CD4-positive, alpha-beta T cell treated with Interleukin-4 for 4 hours (primary cell): ENCODE measurements at regions not wholly inside any gene's neighbourhood (a gene's known extent, or its start where the extent isn't known, plus 50 kb on each side); places are given as distances from the start of the nearest gene placed in this dataset.
"Not testable (repeated sequence)": the region's sequence is repeated elsewhere in the genome, so short reads cannot be mapped to it uniquely, and the experiment has no call there.

Experiments used
- DNase-seq: peaks from one replicate; pipeline ENCODE4 v3.0.0-alpha.2; 2020

DNA sequence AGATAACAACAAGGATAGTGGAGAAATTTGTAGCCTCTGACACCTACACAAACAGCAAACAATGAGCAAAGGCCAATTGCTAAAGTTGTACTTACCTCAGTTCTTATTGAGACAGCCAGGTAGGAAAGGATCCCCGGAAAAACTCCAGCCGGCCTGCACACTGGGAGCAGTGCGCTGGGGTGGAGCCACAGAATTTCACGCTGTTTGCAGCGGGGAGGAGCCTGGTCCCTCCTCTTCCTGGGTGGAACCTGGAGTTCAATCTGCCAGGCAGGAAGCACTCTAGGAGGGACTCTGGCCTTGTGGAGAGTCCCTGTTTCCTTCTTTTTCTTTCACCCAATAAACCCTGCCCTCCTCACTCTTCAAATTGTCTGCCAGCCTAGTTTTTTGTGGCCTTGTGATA, 382.6 kb upstream of the TGIF2LX start:
- DNase-seq: not testable (repeated sequence)

DNA sequence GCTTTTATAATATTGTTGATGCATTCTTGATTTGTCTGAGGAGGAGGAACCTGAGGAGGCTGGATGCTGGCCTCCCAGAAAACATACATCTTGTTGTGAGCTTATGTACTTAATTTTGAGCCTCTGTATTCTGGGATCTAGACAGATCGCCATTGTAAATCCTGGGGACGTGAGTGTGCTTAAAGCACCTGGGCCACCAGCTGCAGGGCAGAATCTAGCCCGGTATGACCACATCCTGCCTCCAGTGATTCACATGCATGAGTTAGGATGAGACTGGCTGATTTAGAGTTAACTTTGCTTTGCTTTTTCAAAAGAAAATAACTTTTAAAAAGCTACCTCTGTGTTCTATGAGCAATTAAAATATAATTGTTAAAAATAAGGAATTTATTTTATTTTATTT, 364.6 kb upstream of the TGIF2LX start:
- not testable (repeated sequence) for DNase-seq

DNA sequence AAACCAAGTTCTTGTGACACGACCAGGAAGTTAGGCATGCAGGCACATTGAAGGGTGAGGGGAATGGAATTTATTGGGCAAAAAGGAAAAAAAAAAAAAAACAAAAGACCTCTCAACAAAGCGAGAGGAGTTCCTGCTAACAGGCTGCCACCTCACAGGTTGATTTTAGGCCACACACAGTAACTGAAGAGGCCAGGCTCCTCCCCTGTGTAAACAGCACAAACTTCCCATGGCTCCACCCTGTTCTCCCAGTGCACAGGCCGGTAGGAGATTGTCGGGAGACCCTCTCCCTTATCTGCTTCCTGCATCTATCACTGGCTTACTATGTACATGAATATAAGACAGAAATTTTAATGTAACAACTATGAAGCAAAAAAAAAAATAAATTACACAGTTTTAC, 359.6 kb upstream of the TGIF2LX start:
- not testable (repeated sequence) for DNase-seq

DNA sequence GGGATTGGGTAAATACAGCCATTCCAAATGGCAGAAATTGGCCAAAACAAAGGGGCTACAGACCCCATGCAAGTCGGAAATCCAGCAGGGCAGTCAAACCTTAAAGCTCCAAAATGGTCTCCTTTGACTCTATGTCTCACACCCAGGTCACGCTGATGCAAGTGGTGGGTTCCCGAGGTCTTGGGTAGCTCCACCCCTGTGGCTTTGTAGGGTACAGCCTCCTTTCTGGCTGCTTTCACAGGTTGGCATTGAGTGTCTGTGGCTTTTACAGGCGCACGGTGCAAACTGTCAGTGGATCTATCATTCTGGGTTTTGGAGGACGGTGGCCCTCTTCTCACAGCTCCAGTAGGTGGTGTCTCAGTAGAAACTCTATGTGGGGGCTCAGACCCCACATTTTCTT, 358.6 kb upstream of the TGIF2LX start:
- not testable (repeated sequence) for DNase-seq

DNA sequence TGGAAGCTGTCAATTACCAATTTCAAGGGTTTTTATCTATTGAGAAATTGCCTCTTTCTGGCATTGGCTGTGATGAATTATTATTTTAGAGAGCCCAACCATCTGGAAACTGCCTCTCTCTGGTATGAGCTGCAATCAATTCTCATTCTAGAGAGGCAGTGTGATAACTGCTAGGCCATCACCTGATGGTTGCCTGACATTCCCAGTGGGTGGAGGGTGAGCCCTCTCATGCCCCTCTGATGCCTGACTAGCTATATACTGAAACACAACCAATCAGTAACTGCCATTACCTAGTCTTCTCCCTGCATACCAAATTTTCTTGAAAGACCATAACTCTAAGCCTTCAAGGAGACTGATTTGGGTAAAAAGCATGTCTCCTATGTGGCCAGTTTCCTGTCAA, 353.9 kb upstream of the TGIF2LX start:
- DNase-seq: not testable (repeated sequence)

DNA sequence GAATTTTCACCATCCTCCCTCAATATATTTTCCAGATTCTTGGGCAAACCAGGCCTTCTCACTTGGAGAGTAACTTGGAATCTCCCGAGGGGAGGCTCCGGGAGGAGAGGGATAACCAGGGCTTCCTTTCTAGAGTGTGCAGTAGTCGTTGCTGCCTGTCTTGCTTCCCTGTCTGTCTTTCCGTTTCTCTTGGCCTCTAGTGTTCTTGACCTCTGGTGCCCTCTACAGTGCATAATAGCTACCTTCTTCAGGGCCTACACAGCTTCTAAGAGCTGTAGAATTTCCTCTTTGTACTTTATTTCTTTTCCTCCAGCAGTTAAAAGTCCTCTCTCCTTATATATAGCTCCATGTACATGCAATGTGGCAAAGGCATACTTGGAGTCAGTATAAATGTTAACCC, 339.8 kb upstream of the TGIF2LX start:
- not testable (repeated sequence) for DNase-seq

DNA sequence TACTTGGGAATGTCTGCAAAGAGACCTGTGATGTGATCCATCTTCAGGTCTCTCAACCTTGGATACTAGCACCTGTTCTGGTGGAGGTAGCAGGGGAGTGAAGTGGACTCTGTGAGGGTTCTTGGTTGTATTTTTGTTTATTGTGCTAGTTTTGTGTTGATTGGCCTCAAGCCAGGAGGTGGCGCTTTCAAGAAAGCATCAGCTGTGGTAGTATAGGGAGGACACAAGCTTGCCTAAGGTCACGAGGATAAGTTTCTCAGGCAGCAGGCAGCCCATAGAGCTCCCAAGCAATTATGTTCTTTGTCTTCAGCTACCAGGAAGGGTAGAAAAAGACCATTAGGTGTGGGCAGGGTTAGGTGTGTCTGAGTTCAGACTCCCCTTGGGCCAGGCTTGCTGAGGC, 289.9 kb upstream of the TGIF2LX start:
- not testable (repeated sequence) for DNase-seq

DNA sequence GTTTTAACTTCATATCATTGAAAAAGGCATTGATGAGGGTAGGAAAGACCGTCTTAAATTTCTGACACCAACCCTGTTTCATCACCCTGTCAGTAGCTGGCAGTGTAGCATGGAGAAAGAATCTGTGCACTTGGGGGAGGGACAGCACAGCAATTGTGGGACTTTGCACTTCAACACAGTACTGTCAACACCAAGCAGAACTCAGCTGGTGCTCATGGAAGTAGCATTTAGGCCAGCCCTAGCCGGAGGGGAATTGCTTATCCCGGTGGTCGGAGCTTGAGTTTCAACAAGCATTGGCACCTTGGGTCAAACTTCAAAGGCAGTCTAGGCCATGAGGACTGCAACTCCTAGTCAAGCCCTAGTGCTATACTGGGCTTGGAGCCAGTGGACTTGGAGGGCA, 285.8 kb upstream of the TGIF2LX start:
- not testable (repeated sequence) for DNase-seq

DNA sequence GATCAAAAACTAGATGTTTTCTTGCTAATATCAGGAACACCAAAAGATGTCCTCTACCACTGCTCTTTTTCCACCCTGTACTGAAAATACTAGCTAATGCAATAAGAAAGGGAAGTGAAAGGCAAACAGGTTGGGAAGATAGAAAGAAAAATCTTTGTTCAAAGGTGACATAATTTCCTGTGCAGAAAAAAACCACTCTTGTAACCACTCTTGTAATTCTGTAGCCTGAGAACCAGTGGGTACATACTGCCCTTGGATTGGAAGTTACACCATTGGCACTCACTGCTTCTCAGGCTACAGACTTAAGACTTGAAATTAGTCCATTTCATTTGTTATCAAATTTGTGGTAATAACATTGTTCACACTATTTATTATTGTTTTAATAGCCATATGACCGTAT, 263.0 kb upstream of the TGIF2LX start:
- DNase-seq: not testable (repeated sequence)

DNA sequence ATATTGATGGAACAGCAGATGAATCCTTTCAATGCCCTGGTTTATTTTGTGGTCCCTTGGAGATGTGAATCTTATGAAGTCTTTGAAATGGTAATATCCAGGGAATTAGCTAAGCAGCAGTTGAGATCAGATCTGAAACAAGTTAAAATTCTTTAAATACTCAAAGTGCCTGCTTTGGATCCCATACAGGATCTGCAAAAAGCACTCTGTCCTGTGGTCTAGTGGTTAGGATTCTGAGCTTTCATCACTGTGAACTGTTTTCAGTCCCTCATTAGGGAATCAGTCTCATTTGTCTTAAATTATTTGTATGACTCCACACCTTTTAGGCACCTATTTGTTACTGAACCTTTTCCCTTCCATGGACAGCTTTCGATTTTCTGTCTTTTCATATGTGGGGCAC, 215.2 kb upstream of the TGIF2LX start:
- DNase-seq: not testable (repeated sequence)

DNA sequence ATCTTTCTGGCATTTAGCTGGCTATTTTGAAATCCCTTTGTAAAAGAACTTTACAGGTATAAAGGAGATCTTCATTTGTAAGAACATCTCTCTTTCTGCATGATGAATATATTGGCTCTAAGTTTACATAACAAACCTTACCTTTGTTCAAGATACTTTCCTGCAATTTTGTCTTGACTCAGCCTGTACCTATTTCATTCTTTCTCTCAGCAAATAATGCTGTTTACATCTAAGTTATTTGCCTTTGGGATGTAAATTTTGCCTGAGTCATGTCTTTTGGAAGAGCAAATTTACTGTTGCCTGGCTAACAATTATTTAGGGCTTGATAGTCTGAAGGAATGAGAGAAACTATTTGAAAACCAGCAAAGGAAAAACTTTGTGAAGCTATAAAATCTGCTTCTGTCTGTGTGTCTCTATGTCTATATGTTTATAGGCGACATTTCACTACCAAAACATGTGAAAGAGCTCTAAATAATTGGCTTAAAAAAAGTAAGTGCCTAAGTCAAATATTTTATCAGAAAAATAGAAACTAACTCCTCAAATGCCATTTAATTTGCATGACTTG, 214.3 kb upstream of the TGIF2LX start:
- DNase-seq: not testable (repeated sequence)

DNA sequence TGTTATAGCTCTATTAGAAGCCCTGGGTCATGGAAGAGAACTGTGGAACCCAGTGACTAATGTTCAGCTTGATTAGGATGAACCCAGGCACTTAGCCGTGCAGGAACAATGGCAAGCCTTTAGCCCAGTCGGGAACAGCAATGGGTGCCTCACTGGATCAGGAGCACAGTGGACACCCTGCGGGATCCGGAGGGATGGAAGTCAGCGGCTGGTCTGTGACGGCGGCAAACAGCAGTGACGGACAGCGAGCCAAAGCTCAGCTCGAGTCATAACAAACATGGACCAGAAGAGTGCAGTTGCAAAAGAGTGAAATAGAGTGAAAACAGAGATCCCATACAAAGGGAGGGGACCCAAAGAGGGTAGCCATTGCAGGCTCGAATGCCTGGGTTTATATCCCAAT, 187.3 kb upstream of the TGIF2LX start:
- not testable (repeated sequence) for DNase-seq

DNA sequence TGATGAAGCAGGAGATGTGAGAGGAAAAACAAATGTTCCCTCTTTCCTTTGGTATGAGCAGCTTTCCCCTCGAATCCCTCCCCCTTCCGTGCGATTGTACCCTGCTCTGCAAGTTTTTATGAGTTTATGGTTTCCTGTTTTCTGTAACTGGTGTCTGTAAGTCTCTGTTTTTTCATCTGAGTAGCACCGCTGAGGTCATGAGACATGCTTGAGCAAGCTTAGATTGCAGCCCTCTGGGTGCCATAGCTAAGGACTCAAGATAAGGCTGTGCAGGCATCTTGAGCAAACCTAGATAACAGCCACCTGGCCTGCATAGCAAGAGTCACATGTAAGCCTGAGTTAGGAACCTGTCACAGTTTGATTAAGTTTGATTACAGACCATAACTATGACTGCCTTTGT, 165.2 kb upstream of the TGIF2LX start:
- not testable (repeated sequence) for DNase-seq

DNA sequence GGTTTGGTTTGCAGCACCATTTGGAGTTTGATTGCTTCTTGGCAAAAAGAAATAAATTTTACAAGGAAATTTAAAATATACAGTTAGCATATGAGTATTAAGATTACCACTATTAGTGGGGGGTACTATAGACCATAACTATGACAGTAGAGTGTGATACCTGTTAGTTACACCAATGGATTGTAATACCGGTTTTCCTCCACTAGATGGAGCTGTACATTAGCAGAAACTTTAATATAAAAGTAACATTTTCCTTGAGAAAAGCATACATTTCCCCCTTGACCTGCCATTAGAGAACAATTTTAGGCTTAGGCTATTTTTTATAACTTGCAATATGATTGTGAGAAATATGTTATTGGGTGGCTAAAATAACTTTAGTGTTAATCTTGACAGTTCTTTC, 163.9 kb upstream of the TGIF2LX start:
- DNase-seq: peak; percentile 4

DNA sequence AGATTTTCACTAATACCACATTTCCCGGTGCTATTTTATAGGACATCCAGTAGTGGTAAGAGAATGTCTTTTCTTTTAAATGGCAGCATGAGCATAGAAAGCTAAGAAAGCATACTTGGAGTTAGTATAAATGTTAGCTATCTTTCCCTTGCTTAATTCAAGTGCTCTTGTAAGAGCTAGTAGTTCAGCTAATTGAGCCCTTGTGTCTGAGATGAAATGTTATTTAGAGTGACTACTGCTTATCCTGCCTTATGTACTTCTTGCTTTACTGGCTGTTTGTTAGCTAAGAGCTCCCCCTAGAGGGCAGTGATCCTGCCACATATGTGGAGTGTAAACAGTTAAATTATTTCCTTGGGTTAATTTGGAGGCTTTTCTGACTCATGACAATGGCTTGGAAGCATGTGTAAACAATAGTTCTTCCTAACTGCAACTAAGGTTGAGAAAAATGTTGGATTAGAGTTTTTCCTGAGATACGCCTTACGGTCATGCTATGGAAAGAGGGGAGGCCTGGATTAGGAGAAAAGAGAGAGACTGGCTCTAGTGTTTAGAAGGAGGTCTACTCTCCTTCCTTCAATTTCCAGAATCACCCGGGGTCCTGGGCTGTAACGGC, 162.5 kb upstream of the TGIF2LX start:
- DNase-seq: not testable (repeated sequence)

DNA sequence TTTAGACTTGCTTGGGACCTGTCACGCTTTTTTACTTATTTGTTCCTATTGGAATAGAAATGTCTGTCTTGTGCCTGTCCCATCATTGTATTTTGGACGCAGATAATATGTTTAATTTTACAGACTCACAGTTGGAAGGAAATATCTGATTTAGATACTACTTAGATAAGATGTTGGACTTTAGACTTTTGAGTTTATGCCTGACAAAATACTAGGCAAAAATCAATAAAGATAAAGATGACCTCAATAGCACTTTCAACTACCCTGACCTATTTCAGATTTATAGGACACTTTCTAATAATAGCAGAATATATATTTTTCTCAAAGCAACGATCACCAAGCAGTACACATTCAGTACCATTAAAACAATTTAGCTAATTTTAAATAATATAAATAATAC, 150.1 kb upstream of the TGIF2LX start:
- DNase-seq: not testable (repeated sequence)

DNA sequence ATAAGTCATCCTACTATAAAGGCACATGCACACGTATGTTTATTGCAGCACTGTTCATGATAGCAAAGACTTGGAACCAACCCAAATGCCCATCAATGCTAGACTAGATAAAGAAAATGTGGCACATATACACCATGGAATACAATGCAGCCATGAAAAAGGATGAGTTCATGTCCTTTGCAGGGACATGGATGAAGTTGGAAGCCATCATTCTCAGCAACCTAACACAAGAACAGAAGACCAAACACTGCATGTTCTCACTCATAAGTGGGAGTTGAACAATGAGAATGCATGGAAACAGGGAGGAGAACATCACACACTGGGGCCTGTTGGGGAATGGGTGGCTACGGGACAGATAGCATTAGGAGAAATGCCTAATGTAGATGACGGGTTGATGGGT, 110.3 kb upstream of the TGIF2LX start:
- not testable (repeated sequence) for DNase-seq

DNA sequence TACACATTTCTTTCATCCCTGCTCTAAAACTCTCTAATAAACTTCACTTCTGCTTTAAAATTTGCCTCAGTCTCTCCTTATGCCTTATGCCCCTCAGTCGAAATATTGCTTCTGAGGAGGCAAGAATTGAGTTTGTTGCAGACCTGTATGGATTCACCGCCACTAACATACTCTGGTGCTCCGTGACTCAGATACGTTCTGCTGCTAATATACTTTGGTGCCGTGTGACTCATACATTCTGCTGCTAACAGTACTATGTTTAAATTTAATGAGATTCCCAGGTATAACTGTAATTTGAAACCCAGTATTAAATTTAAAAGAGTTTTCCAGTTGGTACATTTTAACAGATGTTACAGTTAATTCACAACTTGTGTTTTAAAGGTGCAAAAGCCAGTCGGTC, 82.0 kb upstream of the TGIF2LX start:
- DNase-seq: not testable (repeated sequence)

DNA sequence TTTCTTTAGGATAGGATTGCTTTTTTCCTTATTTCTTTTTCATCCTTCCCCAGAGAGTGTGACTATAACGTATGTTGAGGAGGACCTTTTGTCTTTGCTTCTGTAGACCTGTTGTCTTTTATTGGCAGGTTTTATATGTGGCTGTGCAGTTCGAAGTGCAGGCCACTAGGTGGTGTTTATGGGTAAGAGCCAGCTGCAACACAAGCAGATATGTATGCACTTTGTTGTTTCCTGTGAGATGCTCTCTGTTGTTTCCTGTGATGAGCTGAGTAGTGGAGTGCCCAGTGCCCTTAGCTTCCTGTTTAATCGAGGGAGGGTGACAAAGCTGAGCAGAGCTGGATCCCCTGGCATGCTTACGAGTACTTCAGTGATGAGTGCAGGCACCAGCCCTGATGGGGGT, 50.0 kb upstream of the TGIF2LX start:
- DNase-seq: not testable (repeated sequence)
